Upper lobe of left lung (tissue), 6 donors: ENCODE measurements at regions not wholly inside any gene's neighbourhood (a gene's known extent, or its start where the extent isn't known, plus 50 kb on each side); places are given as distances from the start of the nearest gene placed in this dataset.

Experiments used
- ATAC-seq, 2 donors: fragments of 200-7000 bp; cut with Tn5 transposase; one replicate each; pipeline ENCODE4 v1.9.1; 2022; ENCODE audit warnings: mild to moderate bottlenecking in 2 of 2, moderate library complexity in 2 of 2; ENCODE audit not compliant: low FRiP score in 2 of 2
- DNase-seq, 2 donors: peaks; one replicate each; pipeline ENCODE4 v3.0.0-alpha.2; 2019 to 2020
- H3K27ac ChIP-seq, 4 donors: fragments of 200-600 bp; sonication (generic); one replicate each; pipeline ENCODE4 v1.5.1; 2016 to 2019
- H3K27me3 ChIP-seq, 4 donors: fragments of 200-600 bp; sonication (generic); one replicate each; pipeline ENCODE4 v1.5.1; 2017 to 2019
- H3K36me3 ChIP-seq, 4 donors: fragments of 200-600 bp; sonication (generic); one replicate each; pipeline ENCODE4 v1.5.1; 2016 to 2019
- H3K4me1 ChIP-seq, 4 donors: fragments of 200-600 bp; sonication (generic); one replicate each; pipeline ENCODE4 v1.5.1; 2018 to 2019
- H3K4me3 ChIP-seq, 4 donors: fragments of 200-600 bp; sonication (generic); one replicate each; pipeline ENCODE4 v1.5.1; 2017 to 2019; ENCODE audit warnings: mild to moderate bottlenecking in 2 of 4, moderate library complexity in 1 of 4
- H3K9me3 ChIP-seq, 4 donors: fragments of 200-600 bp; sonication (generic); one replicate each; pipeline ENCODE4 v1.5.1; 2018 to 2019
- EP300 ChIP-seq, 4 donors: sonication (generic); formaldehyde crosslinking; IDR thresholded peaks; one replicate each; pipeline ENCODE4 v1.5.1; 2017; ENCODE audit warnings: antibody characterized with exemption in 4 of 4, control low read depth in 2 of 4
- POLR2A ChIP-seq, 4 donors: fragments of 450-650 bp; IDR thresholded peaks; one replicate each; pipeline ENCODE4 v1.5.1; 2016 to 2017; ENCODE audit warnings: antibody characterized with exemption in 4 of 4, mild to moderate bottlenecking in 2 of 4
- POLR2AphosphoS5 ChIP-seq, 2 donors: sonication (generic); formaldehyde crosslinking; IDR thresholded peaks; one replicate each; pipeline ENCODE4 v1.5.1; 2017; ENCODE audit warnings: antibody characterized with exemption in 2 of 2
- WGBS, 2 donors: methylation state at CpG; one replicate each; pipeline ENCODE4 v1.1.5; 2017 to 2018; 5-methylcytosine and 5-hydroxymethylcytosine counted together
- TF ChIP-seq, protein P1 (sequence below), 6 experiments: fragments of 450-650 bp in 4 of 6; fragments of 200-600 bp in 2 of 6; sonication (generic) in 2 of 6; IDR thresholded peaks; one replicate each; pipeline ENCODE4 v1.5.1; 2016 to 2019; ENCODE audit warnings: antibody characterized with exemption in 6 of 6
- donor health status: DM: no; HTN: no; CAD: no; lungs with moderate emphysema.
- donor health status: DM: no; HTN: yes; CAD: no; lungs with severe emphysema.

GRCh38 chr1:37137601-37138000, 103.3 kb upstream of the GRIK3 start:
- DNase-seq (no peak), ATAC-seq (no peak)
- no peaks in the 10 kb centered on the region for H3K4me1 ChIP-seq
- H3K9me3 ChIP-seq, result no peaks in the 10 kb centered on the region
- no peak overlapping the region for H3K27ac ChIP-seq
- no peak overlapping the region for H3K4me3 ChIP-seq
- 79 to 90% methylated on average over 4 of the region's 4 CpGs for WGBS, 2 donors
- H3K27me3 ChIP-seq, result no peaks in the 10 kb centered on the region
- H3K36me3 ChIP-seq, result no peaks in the 10 kb centered on the region
- TF ChIP-seq, protein P1, sequence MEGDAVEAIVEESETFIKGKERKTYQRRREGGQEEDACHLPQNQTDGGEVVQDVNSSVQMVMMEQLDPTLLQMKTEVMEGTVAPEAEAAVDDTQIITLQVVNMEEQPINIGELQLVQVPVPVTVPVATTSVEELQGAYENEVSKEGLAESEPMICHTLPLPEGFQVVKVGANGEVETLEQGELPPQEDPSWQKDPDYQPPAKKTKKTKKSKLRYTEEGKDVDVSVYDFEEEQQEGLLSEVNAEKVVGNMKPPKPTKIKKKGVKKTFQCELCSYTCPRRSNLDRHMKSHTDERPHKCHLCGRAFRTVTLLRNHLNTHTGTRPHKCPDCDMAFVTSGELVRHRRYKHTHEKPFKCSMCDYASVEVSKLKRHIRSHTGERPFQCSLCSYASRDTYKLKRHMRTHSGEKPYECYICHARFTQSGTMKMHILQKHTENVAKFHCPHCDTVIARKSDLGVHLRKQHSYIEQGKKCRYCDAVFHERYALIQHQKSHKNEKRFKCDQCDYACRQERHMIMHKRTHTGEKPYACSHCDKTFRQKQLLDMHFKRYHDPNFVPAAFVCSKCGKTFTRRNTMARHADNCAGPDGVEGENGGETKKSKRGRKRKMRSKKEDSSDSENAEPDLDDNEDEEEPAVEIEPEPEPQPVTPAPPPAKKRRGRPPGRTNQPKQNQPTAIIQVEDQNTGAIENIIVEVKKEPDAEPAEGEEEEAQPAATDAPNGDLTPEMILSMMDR (IDR thresholded peaks at IDR 0.05), result no peak
- TF ChIP-seq EP300 (IDR thresholded peaks at IDR 0.05), result no peak
- no peak for TF ChIP-seq POLR2A (IDR thresholded peaks at IDR 0.05)
- no peak for TF ChIP-seq POLR2AphosphoS5 (IDR thresholded peaks at IDR 0.05)

DNA sequence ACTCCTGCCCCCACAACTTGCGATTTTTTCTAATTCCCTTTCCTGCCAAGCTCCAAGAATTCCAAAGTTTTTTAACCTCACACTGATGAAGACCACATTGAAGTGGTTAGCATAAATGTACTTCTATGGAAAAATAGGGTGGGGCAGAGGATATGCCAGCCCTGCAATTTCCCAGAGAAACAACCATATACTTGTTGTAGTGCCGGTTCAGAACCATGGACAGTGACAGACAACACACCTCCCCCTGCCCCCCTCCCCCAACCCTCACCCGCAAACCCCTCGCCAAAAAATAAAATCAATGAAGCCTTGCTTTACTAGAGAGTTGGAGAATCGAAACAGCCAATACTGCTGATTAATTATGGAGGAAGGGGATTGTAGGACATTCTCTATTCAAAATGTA, 109.5 kb upstream of the GRIK3 start:
- no peak overlapping the region for H3K4me3 ChIP-seq
- no peaks in the 10 kb centered on the region for H3K27me3 ChIP-seq
- H3K9me3 ChIP-seq, result no peaks in the 10 kb centered on the region
- H3K27ac ChIP-seq, result no peak overlapping the region
- no peak for DNase-seq
- no peaks in the 10 kb centered on the region for H3K4me1 ChIP-seq
- TF ChIP-seq EP300 (IDR thresholded peaks at IDR 0.05), result no peak
- WGBS, 2 donors, result 30 to 35% methylated on average over 5 of the region's 5 CpGs
- ATAC-seq, result no peak
- H3K36me3 ChIP-seq, result no peaks in the 10 kb centered on the region

DNA sequence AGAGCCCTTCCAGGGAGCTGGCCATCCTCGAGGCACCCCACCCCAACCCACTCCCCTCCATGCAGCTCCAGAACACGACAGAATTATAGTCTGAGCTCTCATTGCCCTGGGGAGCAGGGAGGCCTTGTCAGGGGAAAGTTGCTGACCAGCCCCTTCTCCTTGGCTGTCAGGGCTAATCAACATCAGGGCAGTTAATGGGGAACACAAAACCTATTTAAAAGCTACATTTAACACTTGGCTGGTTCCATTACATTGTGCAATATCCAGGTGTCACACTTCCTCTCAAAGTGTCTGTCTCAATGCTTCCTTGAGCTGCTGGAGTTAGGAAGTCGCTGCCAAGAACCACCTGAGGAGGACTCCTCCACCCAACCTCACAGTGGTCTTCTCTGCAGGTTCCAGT, 111.8 kb upstream of the GRIK3 start:
- no peaks in the 10 kb centered on the region for H3K4me1 ChIP-seq
- 60 to 70% methylated on average over 3 of the region's 3 CpGs for WGBS, 2 donors
- ATAC-seq (no peak), DNase-seq (no peak)
- no peak overlapping the region for H3K4me3 ChIP-seq
- no peaks in the 10 kb centered on the region for H3K36me3 ChIP-seq
- H3K9me3 ChIP-seq, result no peaks in the 10 kb centered on the region
- no peak overlapping the region for H3K27ac ChIP-seq
- H3K27me3 ChIP-seq, result no peaks in the 10 kb centered on the region
- TF ChIP-seq, protein P1 (IDR thresholded peaks at IDR 0.05), result no peak
- TF ChIP-seq POLR2A (IDR thresholded peaks at IDR 0.05) (no peak), EP300 (IDR thresholded peaks at IDR 0.05) (no peak), POLR2AphosphoS5 (IDR thresholded peaks at IDR 0.05) (no peak)

- WGBS, 2 donors, result 36 to 81% methylated on average over 2 of the region's 2 CpGs
- no peaks in the 10 kb centered on the region for H3K9me3 ChIP-seq
- TF ChIP-seq POLR2A (IDR thresholded peaks at IDR 0.05) (no peak), POLR2AphosphoS5 (IDR thresholded peaks at IDR 0.05) (no peak), EP300 (IDR thresholded peaks at IDR 0.05) (no peak)
- TF ChIP-seq, protein P1 (IDR thresholded peaks at IDR 0.05), result no peak
- no peaks in the 10 kb centered on the region for H3K4me1 ChIP-seq
- no peaks in the 10 kb centered on the region for H3K27me3 ChIP-seq
- no peak overlapping the region for H3K27ac ChIP-seq
- ATAC-seq, result no peak
- no peak for DNase-seq
- no peaks in the 10 kb centered on the region for H3K36me3 ChIP-seq
- no peak overlapping the region for H3K4me3 ChIP-seq
Observed at GRCh38 chr1:37147392-37147831, 113.1 kb upstream of the GRIK3 start.

- TF ChIP-seq, protein P1 (IDR thresholded peaks at IDR 0.05), result no peak
- TF ChIP-seq EP300 (IDR thresholded peaks at IDR 0.05) (no peak), POLR2AphosphoS5 (IDR thresholded peaks at IDR 0.05) (no peak), POLR2A (IDR thresholded peaks at IDR 0.05) (no peak)
- 38% methylated on average over 2 of the region's 2 CpGs; no CpG with 5 or more reads in 1 of the 2 donors for WGBS, 2 donors
- Histone ChIP-seq H3K9me3 (no peaks in the 10 kb centered on the region), H3K36me3 (no peaks in the 10 kb centered on the region), H3K27ac (no peak overlapping the region), H3K4me3 (no peak overlapping the region), H3K4me1 (no peaks in the 10 kb centered on the region), H3K27me3 (no peaks in the 10 kb centered on the region)
- ATAC-seq (no peak), DNase-seq (no peak)
Observed at GRCh38 chr1:37147906-37148305, 113.6 kb upstream of the GRIK3 start.
